Duodenal mucosa (tissue), 2 donors: ENCODE measurements at regions not wholly inside any gene's neighbourhood (a gene's known extent, or its start where the extent isn't known, plus 50 kb on each side); places are given as distances from the start of the nearest gene placed in this dataset.

Experiments
- H3K27ac ChIP-seq: one replicate; pipeline ENCODE4 v1.7.0; 2013; ENCODE audit warnings: low read depth, low read length
- H3K27me3 ChIP-seq, 2 donors: one replicate each; pipeline ENCODE4 v1.7.0; 2013; ENCODE audit warnings: low read length in 2 of 2, control low read depth in 1 of 2; ENCODE audit not compliant: insufficient read depth in 2 of 2, control insufficient read depth in 1 of 2
- H3K36me3 ChIP-seq, 2 donors: one replicate each; pipeline ENCODE4 v1.7.0; 2013; ENCODE audit warnings: low read length in 2 of 2, control low read depth in 1 of 2; ENCODE audit not compliant: insufficient read depth in 2 of 2, control insufficient read depth in 1 of 2
- H3K4me1 ChIP-seq, 2 donors: one replicate each; pipeline ENCODE4 v1.7.0; 2013; ENCODE audit warnings: low read length in 2 of 2, control low read depth in 1 of 2; ENCODE audit not compliant: insufficient read depth in 2 of 2, control insufficient read depth in 1 of 2
- H3K4me3 ChIP-seq, 2 donors: one replicate each; pipeline ENCODE4 v1.7.0; 2013; ENCODE audit warnings: low read length in 2 of 2, low read depth in 1 of 2
- H3K9ac ChIP-seq, 2 donors: one replicate each; pipeline ENCODE4 v1.7.0; 2013; ENCODE audit warnings: low read length in 2 of 2, low read depth in 1 of 2
- H3K9me3 ChIP-seq, 2 donors: one replicate each; pipeline ENCODE4 v1.7.0; 2013; ENCODE audit warnings: low read length in 2 of 2, control low read depth in 1 of 2; ENCODE audit not compliant: control insufficient read depth in 1 of 2

- no peaks in the 10 kb centered on the region for H3K4me1 ChIP-seq
- no peaks in the 10 kb centered on the region for H3K27me3 ChIP-seq
- H3K27ac ChIP-seq, result no peak overlapping the region
- H3K9me3 ChIP-seq, result no peaks in the 10 kb centered on the region
- no peak overlapping the region for H3K9ac ChIP-seq
- no peak overlapping the region for H3K4me3 ChIP-seq
- H3K36me3 ChIP-seq, result no peaks in the 10 kb centered on the region
Measured at GRCh38 chr6:97909380-97909779, 626.4 kb upstream of the MMS22L start.

- Histone ChIP-seq H3K9me3 (no peaks in the 10 kb centered on the region), H3K36me3 (no peaks in the 10 kb centered on the region), H3K27ac (no peak overlapping the region)
Measured at GRCh38 chr6:97913721-97914120, 630.7 kb upstream of the MMS22L start.

GRCh38 chr6:97914912-97915311 is 631.9 kb upstream of the MMS22L start:
- Histone ChIP-seq H3K27ac (no peak overlapping the region), H3K9me3 (no peaks in the 10 kb centered on the region), H3K36me3 (no peaks in the 10 kb centered on the region), H3K4me1 (no peaks in the 10 kb centered on the region), H3K27me3 (no peaks in the 10 kb centered on the region), H3K4me3 (no peak overlapping the region), H3K9ac (no peak overlapping the region)

More at GRCh38 chr6:97913721-97914120, 630.7 kb upstream of the MMS22L start:
- no peaks in the 10 kb centered on the region for H3K27me3 ChIP-seq
- no peaks in the 10 kb centered on the region for H3K4me1 ChIP-seq
- no peak overlapping the region for H3K4me3 ChIP-seq
- no peak overlapping the region for H3K9ac ChIP-seq

GRCh38 chr6:97915537-97915936 is 632.5 kb upstream of the MMS22L start:
- no peak overlapping the region for H3K9ac ChIP-seq
- H3K4me3 ChIP-seq, result no peak overlapping the region
- H3K27me3 ChIP-seq, result no peaks in the 10 kb centered on the region
- H3K27ac ChIP-seq, result no peak overlapping the region
- no peaks in the 10 kb centered on the region for H3K9me3 ChIP-seq
- H3K4me1 ChIP-seq, result no peaks in the 10 kb centered on the region
- no peaks in the 10 kb centered on the region for H3K36me3 ChIP-seq

- Histone ChIP-seq H3K4me3 (no peak overlapping the region), H3K36me3 (no peaks in the 10 kb centered on the region), H3K4me1 (no peaks in the 10 kb centered on the region), H3K9ac (no peak overlapping the region), H3K27ac (no peak overlapping the region), H3K9me3 (no peaks in the 10 kb centered on the region), H3K27me3 (no peaks in the 10 kb centered on the region)
Measured at GRCh38 chr6:97917369-97917768, 634.4 kb upstream of the MMS22L start.

GRCh38 chr6:97919046-97919445 is 636.0 kb upstream of the MMS22L start:
- Histone ChIP-seq H3K9me3 (no peaks in the 10 kb centered on the region), H3K27me3 (no peaks in the 10 kb centered on the region), H3K9ac (no peak overlapping the region), H3K4me3 (no peak overlapping the region), H3K4me1 (no peaks in the 10 kb centered on the region), H3K36me3 (no peaks in the 10 kb centered on the region), H3K27ac (no peak overlapping the region)

GRCh38 chr6:97919631-97920030 is 636.6 kb upstream of the MMS22L start:
- Histone ChIP-seq H3K9ac (no peak overlapping the region), H3K4me1 (no peaks in the 10 kb centered on the region), H3K4me3 (no peak overlapping the region), H3K9me3 (no peaks in the 10 kb centered on the region), H3K27ac (no peak overlapping the region), H3K36me3 (no peaks in the 10 kb centered on the region), H3K27me3 (no peaks in the 10 kb centered on the region)

GRCh38 chr6:97923249-97923648 is 640.2 kb upstream of the MMS22L start:
- no peaks in the 10 kb centered on the region for H3K4me1 ChIP-seq
- no peaks in the 10 kb centered on the region for H3K27me3 ChIP-seq
- H3K4me3 ChIP-seq, result no peak overlapping the region
- no peak overlapping the region for H3K27ac ChIP-seq
- H3K9me3 ChIP-seq, result no peaks in the 10 kb centered on the region
- H3K9ac ChIP-seq, result no peak overlapping the region
- no peaks in the 10 kb centered on the region for H3K36me3 ChIP-seq

GRCh38 chr6:97925504-97925903 is 642.5 kb upstream of the MMS22L start:
- Histone ChIP-seq H3K27ac (no peak overlapping the region), H3K9me3 (no peaks in the 10 kb centered on the region), H3K4me1 (no peaks in the 10 kb centered on the region), H3K27me3 (no peaks in the 10 kb centered on the region), H3K4me3 (no peak overlapping the region), H3K9ac (no peak overlapping the region), H3K36me3 (no peaks in the 10 kb centered on the region)

GRCh38 chr6:97939440-97940168 is 656.6 kb upstream of the MMS22L start:
- no peaks in the 10 kb centered on the region for H3K4me1 ChIP-seq
- no peaks in the 10 kb centered on the region for H3K36me3 ChIP-seq
- H3K9ac ChIP-seq, result no peak overlapping the region
- no peak overlapping the region for H3K27ac ChIP-seq
- H3K27me3 ChIP-seq, result no peaks in the 10 kb centered on the region
- no peak overlapping the region for H3K4me3 ChIP-seq
- H3K9me3 ChIP-seq, result no peaks in the 10 kb centered on the region
